ENCODE measurements at regions not wholly inside any gene's neighbourhood (a gene's known extent, or its start where the extent isn't known, plus 50 kb on each side); places are given as distances from the start of the nearest gene placed in this dataset.
"Not testable (repeated sequence)": the region's sequence is repeated elsewhere in the genome, so short reads cannot be mapped to it uniquely, and the experiment has no call there.

GRCh38 chr6:86030875-86031274 lies 388.2 kb upstream of the SYNCRIP start:
- FAIRE-seq (no peak), DNase-seq (ENCODE audit: low read depth) (no peak)
- H3K36me3 ChIP-seq (ENCODE audit: control insufficient read depth, insufficient read depth, low read length): no peaks in the 10 kb centered on the region

GRCh38 chr6:86028776-86029175 lies 386.1 kb upstream of the SYNCRIP start:
- H3K27me3 ChIP-seq (ENCODE audit: control insufficient read depth, insufficient read depth, low read length): no peaks in the 10 kb centered on the region
- H3K4me3 ChIP-seq (ENCODE audit: low read depth, low read length): no peak overlapping the region
- H3K36me3 ChIP-seq (ENCODE audit: control insufficient read depth, insufficient read depth, low read length): no peaks in the 10 kb centered on the region
- no peak for TF ChIP-seq CTCF (IDR thresholded peaks at IDR 0.05; ENCODE audit: insufficient read depth, low read length, severe bottlenecking)
- DNase-seq (ENCODE audit: low read depth) (no peak), FAIRE-seq (no peak)

More at GRCh38 chr6:86030875-86031274, 388.2 kb upstream of the SYNCRIP start:
- Histone ChIP-seq H3K27me3 (ENCODE audit: control insufficient read depth, insufficient read depth, low read length) (no peaks in the 10 kb centered on the region), H3K4me3 (ENCODE audit: low read depth, low read length) (no peak overlapping the region)
- no peak for TF ChIP-seq CTCF (IDR thresholded peaks at IDR 0.05; ENCODE audit: insufficient read depth, low read length, severe bottlenecking)

GRCh38 chr6:86026890-86027289 lies 384.2 kb upstream of the SYNCRIP start:
- DNase-seq (ENCODE audit: low read depth); H3K36me3 ChIP-seq (ENCODE audit: control insufficient read depth, insufficient read depth, low read length); FAIRE-seq; H3K27me3 ChIP-seq (ENCODE audit: control insufficient read depth, insufficient read depth, low read length); H3K4me3 ChIP-seq (ENCODE audit: low read depth, low read length): not testable (repeated sequence)

- DNase-seq (ENCODE audit: low read depth) (no peak), FAIRE-seq (no peak)
- Histone ChIP-seq H3K27me3 (ENCODE audit: control insufficient read depth, insufficient read depth, low read length) (no peaks in the 10 kb centered on the region), H3K36me3 (ENCODE audit: control insufficient read depth, insufficient read depth, low read length) (no peaks in the 10 kb centered on the region), H3K4me3 (ENCODE audit: low read depth, low read length) (no peak overlapping the region)
- TF ChIP-seq CTCF (IDR thresholded peaks at IDR 0.05; ENCODE audit: insufficient read depth, low read length, severe bottlenecking): no peak
These were observed 374.6 kb upstream of the SYNCRIP start for GRCh38 chr6:86017236-86017635.

- no peak for TF ChIP-seq CTCF (IDR thresholded peaks at IDR 0.05; ENCODE audit: insufficient read depth, low read length, severe bottlenecking)
- H3K27me3 ChIP-seq (ENCODE audit: control insufficient read depth, insufficient read depth, low read length): no peaks in the 10 kb centered on the region
- FAIRE-seq: no peak
- no peak overlapping the region for H3K4me3 ChIP-seq (ENCODE audit: low read depth, low read length)
- H3K36me3 ChIP-seq (ENCODE audit: control insufficient read depth, insufficient read depth, low read length): no peaks in the 10 kb centered on the region
- DNase-seq (ENCODE audit: low read depth): no peak
These were observed 373.9 kb upstream of the SYNCRIP start for GRCh38 chr6:86016567-86016966.

- no peaks in the 10 kb centered on the region for H3K36me3 ChIP-seq (ENCODE audit: control insufficient read depth, insufficient read depth, low read length)
- no peak overlapping the region for H3K4me3 ChIP-seq (ENCODE audit: low read depth, low read length)
- DNase-seq (ENCODE audit: low read depth) (no peak), FAIRE-seq (no peak)
- H3K27me3 ChIP-seq (ENCODE audit: control insufficient read depth, insufficient read depth, low read length): no peaks in the 10 kb centered on the region
- TF ChIP-seq CTCF (IDR thresholded peaks at IDR 0.05; ENCODE audit: insufficient read depth, low read length, severe bottlenecking): no peak
These were observed 373.4 kb upstream of the SYNCRIP start for GRCh38 chr6:86016077-86016476.

- H3K27me3 ChIP-seq (ENCODE audit: control insufficient read depth, insufficient read depth, low read length); FAIRE-seq; DNase-seq (ENCODE audit: low read depth); H3K4me3 ChIP-seq (ENCODE audit: low read depth, low read length); H3K36me3 ChIP-seq (ENCODE audit: control insufficient read depth, insufficient read depth, low read length): not testable (repeated sequence)
These were observed 370.3 kb upstream of the SYNCRIP start for GRCh38 chr6:86012991-86013390.
